Stomach (tissue), 4 donors: ENCODE measurements at regions not wholly inside any gene's neighbourhood (a gene's known extent, or its start where the extent isn't known, plus 50 kb on each side); places are given as distances from the start of the nearest gene placed in this dataset.

Experiments
- EP300 ChIP-seq: sonication (generic); formaldehyde crosslinking; IDR thresholded peaks from one replicate; pipeline ENCODE4 v1.6.1; 2017; ENCODE audit warnings: antibody characterized with exemption
- POLR2A ChIP-seq, 4 donors: fragments of 450-650 bp; IDR thresholded peaks; one replicate each; pipeline ENCODE4 v1.6.1; 2016; ENCODE audit warnings: antibody characterized with exemption in 4 of 4, control low read depth in 2 of 4, mild to moderate bottlenecking in 1 of 4, moderate library complexity in 1 of 4
- TF ChIP-seq, protein P1 (sequence below), 7 experiments: fragments of 450-650 bp in 4 of 7; fragments of 200-600 bp in 3 of 7; sonication (generic) in 3 of 7; IDR thresholded peaks; one replicate each; pipeline ENCODE4 v1.5.1; 2016 to 2019; ENCODE audit warnings: antibody characterized with exemption in 7 of 7, control low read depth in 2 of 7, mild to moderate bottlenecking in 1 of 7

DNA sequence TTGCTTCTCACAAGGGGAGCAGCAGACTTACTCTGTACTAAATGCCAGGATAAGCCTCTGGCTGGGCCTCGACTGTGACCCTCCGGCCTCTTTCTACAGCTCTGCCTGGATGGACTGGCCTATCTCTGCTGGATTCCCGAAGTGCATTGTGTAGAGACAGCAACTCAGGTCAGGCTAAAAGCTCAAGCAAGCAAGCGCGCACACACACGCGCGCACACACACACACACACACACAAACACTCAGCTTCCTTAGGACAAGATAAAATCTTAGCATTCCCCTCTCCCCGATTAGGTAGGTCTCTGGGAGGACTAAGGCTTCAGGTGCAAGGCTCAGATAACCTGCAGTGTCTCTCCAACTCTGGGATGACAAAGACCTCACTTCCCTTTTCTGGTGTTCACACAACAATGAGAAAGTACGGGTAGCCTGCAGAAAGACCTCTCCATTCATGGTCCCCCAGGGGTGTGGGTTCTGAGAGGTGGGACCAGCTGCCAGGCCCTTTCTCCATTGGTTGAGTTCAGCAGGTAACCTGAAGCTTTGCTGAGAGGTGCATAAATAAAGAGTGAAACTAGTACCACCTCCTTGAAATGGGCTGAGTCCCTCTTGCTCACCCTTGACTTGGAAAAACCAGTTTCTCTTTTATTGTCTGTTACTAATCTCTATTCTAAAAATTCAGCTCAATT, 155.1 kb upstream of the CAMK1G start:
- TF ChIP-seq POLR2A (IDR thresholded peaks at IDR 0.05), result no peak
- TF ChIP-seq, protein P1, sequence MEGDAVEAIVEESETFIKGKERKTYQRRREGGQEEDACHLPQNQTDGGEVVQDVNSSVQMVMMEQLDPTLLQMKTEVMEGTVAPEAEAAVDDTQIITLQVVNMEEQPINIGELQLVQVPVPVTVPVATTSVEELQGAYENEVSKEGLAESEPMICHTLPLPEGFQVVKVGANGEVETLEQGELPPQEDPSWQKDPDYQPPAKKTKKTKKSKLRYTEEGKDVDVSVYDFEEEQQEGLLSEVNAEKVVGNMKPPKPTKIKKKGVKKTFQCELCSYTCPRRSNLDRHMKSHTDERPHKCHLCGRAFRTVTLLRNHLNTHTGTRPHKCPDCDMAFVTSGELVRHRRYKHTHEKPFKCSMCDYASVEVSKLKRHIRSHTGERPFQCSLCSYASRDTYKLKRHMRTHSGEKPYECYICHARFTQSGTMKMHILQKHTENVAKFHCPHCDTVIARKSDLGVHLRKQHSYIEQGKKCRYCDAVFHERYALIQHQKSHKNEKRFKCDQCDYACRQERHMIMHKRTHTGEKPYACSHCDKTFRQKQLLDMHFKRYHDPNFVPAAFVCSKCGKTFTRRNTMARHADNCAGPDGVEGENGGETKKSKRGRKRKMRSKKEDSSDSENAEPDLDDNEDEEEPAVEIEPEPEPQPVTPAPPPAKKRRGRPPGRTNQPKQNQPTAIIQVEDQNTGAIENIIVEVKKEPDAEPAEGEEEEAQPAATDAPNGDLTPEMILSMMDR (IDR thresholded peaks at IDR 0.05), result no peak
- TF ChIP-seq EP300, result no peak
